ENCODE measurements at regions not wholly inside any gene's neighbourhood (a gene's known extent, or its start where the extent isn't known, plus 50 kb on each side); places are given as distances from the start of the nearest gene placed in this dataset.

DNA sequence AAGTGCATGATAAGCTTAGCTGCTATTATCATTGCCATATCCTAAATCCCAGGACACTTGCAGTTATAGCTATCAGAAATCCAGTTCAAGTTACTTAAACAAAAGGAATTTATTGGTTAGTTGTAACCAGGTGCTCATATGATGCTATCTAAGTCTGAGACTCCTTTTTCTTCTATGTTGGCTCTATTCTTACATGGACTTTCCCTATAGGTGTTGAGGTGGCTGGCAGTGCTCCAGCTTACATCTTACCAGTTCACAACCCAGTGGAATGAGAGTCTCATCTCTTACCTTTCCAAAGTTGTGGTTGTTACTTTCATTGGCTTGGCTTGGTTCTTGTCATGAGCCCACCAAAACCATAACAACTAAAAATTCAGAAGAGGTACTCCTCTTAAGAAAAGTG lies 94.6 kb downstream of the DACT1 start:
- no peak for TF ChIP-seq RFX5 (IDR thresholded peaks at IDR 0.05; ENCODE audit: low read depth, low read length)
- no peak for TF ChIP-seq HDAC6 (IDR thresholded peaks at IDR 0.05; ENCODE audit: unreplicated experiment)
- TF ChIP-seq YY1 (IDR thresholded peaks at IDR 0.05; ENCODE audit: low read depth, low read length) = no peak
- TF ChIP-seq POLR2AphosphoS2 (IDR thresholded peaks at IDR 0.05; ENCODE audit: low read depth, low read length) = no peak
- no peak for TF ChIP-seq HDGF (IDR thresholded peaks at IDR 0.05)
- no peak for TF ChIP-seq MYC (IDR thresholded peaks at IDR 0.05; ENCODE audit: insufficient read depth, insufficient read length, insufficient replicate concordance, low read length, severe bottlenecking)
- TF ChIP-seq CTCF (IDR thresholded peaks at IDR 0.05 in 2 of 3, conservative IDR thresholded peaks at IDR 0.05 in 1 of 3; ENCODE audit: control insufficient read depth in 2 of 3, extremely low read depth in 1 of 3, insufficient read depth in 1 of 3, low read depth in 3 of 3, low read length in 3 of 3) = no peak
- no peak for TF ChIP-seq NFYB (IDR thresholded peaks at IDR 0.05; ENCODE audit: insufficient read depth, low read depth, low read length)
- TF ChIP-seq, protein P1, sequence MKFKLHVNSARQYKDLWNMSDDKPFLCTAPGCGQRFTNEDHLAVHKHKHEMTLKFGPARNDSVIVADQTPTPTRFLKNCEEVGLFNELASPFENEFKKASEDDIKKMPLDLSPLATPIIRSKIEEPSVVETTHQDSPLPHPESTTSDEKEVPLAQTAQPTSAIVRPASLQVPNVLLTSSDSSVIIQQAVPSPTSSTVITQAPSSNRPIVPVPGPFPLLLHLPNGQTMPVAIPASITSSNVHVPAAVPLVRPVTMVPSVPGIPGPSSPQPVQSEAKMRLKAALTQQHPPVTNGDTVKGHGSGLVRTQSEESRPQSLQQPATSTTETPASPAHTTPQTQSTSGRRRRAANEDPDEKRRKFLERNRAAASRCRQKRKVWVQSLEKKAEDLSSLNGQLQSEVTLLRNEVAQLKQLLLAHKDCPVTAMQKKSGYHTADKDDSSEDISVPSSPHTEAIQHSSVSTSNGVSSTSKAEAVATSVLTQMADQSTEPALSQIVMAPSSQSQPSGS (IDR thresholded peaks at IDR 0.05; ENCODE audit: low read length) = no peak
- no peak for TF ChIP-seq SP1 (IDR thresholded peaks at IDR 0.05; ENCODE audit: low read depth, low read length)
- no peak for TF ChIP-seq POLR2A (IDR thresholded peaks at IDR 0.05; ENCODE audit: low read depth, low read length)
- TF ChIP-seq CBX5 (IDR thresholded peaks at IDR 0.05; ENCODE audit: low read depth) = no peak
- no peak for TF ChIP-seq EZH2 (IDR thresholded peaks at IDR 0.05; ENCODE audit: borderline replicate concordance, control insufficient read depth, low read depth, low read length)
- TF ChIP-seq CBFB (IDR thresholded peaks at IDR 0.05; ENCODE audit: low read depth) = no peak

All from GM12878 (cell line).